GM23338 (cell line): ENCODE measurements at regions not wholly inside any gene's neighbourhood (a gene's known extent, or its start where the extent isn't known, plus 50 kb on each side); places are given as distances from the start of the nearest gene placed in this dataset.

Experiments used
- ATAC-seq: fragments of 200-7000 bp; cut with Tn5 transposase; 3 replicates; pipeline ENCODE4 v1.9.1; 2020
- DNase-seq: peaks from one replicate; pipeline ENCODE4 v3.0.0-alpha.2; 2015; ENCODE audit warnings: low spot score
- H2AFZ ChIP-seq: fragments of 200-600 bp; sonication (generic); 2 replicates; pipeline ENCODE4 v1.8.0; 2016; ENCODE audit warnings: antibody characterized with exemption, mild to moderate bottlenecking, moderate library complexity
- H3F3A ChIP-seq: fragments of 200-600 bp; sonication (generic); replicated peaks from 2 replicates; pipeline ENCODE4 v1.8.0; 2017; ENCODE audit warnings: antibody characterized with exemption, mixed run types, low read depth
- H3K27ac ChIP-seq: fragments of 200-600 bp; sonication (generic); 2 replicates; pipeline ENCODE4 v1.6.1; 2016; ENCODE audit warnings: low read depth
- H3K27me3 ChIP-seq: fragments of 200-600 bp; sonication (generic); 2 replicates; pipeline ENCODE4 v1.8.0; 2016; ENCODE audit warnings: mild to moderate bottlenecking, mixed run types, moderate library complexity; ENCODE audit not compliant: insufficient read depth
- H3K36me3 ChIP-seq: fragments of 200-600 bp; sonication (generic); 2 replicates; pipeline ENCODE4 v1.8.0; 2016; ENCODE audit warnings: mild to moderate bottlenecking; ENCODE audit not compliant: insufficient read depth
- H3K4me1 ChIP-seq: fragments of 200-600 bp; sonication (generic); 2 replicates; pipeline ENCODE4 v1.8.0; 2016; ENCODE audit warnings: mild to moderate bottlenecking, moderate library complexity; ENCODE audit not compliant: insufficient read depth
- H3K4me2 ChIP-seq: fragments of 200-600 bp; sonication (generic); 2 replicates; pipeline ENCODE4 v1.7.1; 2017; ENCODE audit warnings: mixed run types
- H3K4me3 ChIP-seq: fragments of 200-600 bp; sonication (generic); 2 replicates; pipeline ENCODE4 v1.6.1; 2016; ENCODE audit warnings: mixed run types
- H3K79me2 ChIP-seq: fragments of 200-600 bp; sonication (generic); replicated peaks from 2 replicates; pipeline ENCODE4 v1.8.0; 2017; ENCODE audit warnings: mild to moderate bottlenecking; ENCODE audit not compliant: insufficient read depth
- H3K9me2 ChIP-seq: fragments of 200-600 bp; sonication (generic); 2 replicates; pipeline ENCODE4 v1.8.0; 2017; ENCODE audit not compliant: insufficient read depth
- H4K20me1 ChIP-seq: fragments of 200-600 bp; sonication (generic); replicated peaks from 2 replicates; pipeline ENCODE4 v1.8.0; 2017; ENCODE audit warnings: mild to moderate bottlenecking; ENCODE audit not compliant: insufficient read depth
- H3K27ac Mint-ChIP-seq: 2 replicates; pipeline ENCODE4 v1.8.0; 2020; ENCODE audit warnings: inconsistent platforms, mild to moderate bottlenecking, moderate library complexity, mixed read lengths
- H3K27me3 Mint-ChIP-seq: 3 replicates; pipeline ENCODE4 v1.8.0; 2022; ENCODE audit warnings: low read depth, mild to moderate bottlenecking, moderate library complexity, mixed read lengths, inconsistent platforms; ENCODE audit not compliant: insufficient read depth, poor library complexity
- H3K36me3 Mint-ChIP-seq: 3 replicates; pipeline ENCODE4 v1.8.0; 2021; ENCODE audit warnings: low read depth, mild to moderate bottlenecking, inconsistent platforms, moderate library complexity, mixed read lengths
- H3K4me1 Mint-ChIP-seq: 3 replicates; pipeline ENCODE4 v1.8.0; 2020; ENCODE audit warnings: mild to moderate bottlenecking, inconsistent platforms, mixed read lengths
- H3K4me3 Mint-ChIP-seq: 3 replicates; pipeline ENCODE4 v1.8.0; 2021; ENCODE audit warnings: moderate library complexity, mild to moderate bottlenecking, inconsistent platforms, mixed read lengths
- H3K9me3 Mint-ChIP-seq: 3 replicates; pipeline ENCODE4 v1.8.0; 2020; ENCODE audit warnings: moderate library complexity, mild to moderate bottlenecking, inconsistent platforms, mixed read lengths
- CREB1 ChIP-seq: fragments of 250-450 bp; sonication (Bioruptor Pico); IDR thresholded peaks from 2 replicates; pipeline ENCODE4 v1.5.0; 2020; ENCODE audit warnings: low read depth, mild to moderate bottlenecking, moderate library complexity
- EZH2 ChIP-seq: fragments of 200-600 bp; sonication (generic); IDR thresholded peaks from one replicate; pipeline ENCODE4 v1.8.0; 2017; ENCODE audit warnings: antibody characterized with exemption, mild to moderate bottlenecking, low read depth; ENCODE audit not compliant: unreplicated experiment
- EZH2phosphoT487 ChIP-seq: fragments of 200-600 bp; sonication (generic); IDR thresholded peaks from one replicate; pipeline ENCODE4 v1.8.1; 2018; ENCODE audit warnings: antibody characterized with exemption; ENCODE audit not compliant: unreplicated experiment
- JUNB ChIP-seq: IDR thresholded peaks from one replicate; pipeline ENCODE4 v1.6.1; 2016; ENCODE audit warnings: antibody characterized with exemption; ENCODE audit not compliant: unreplicated experiment
- NANOG ChIP-seq: IDR thresholded peaks from 2 replicates; pipeline ENCODE4 v1.6.1; 2016; ENCODE audit warnings: antibody characterized with exemption, borderline replicate concordance
- POLR2AphosphoS5 ChIP-seq: IDR thresholded peaks from 2 replicates; pipeline ENCODE4 v1.6.1; 2016; ENCODE audit warnings: antibody characterized with exemption, low read depth
- STAT1 ChIP-seq: IDR thresholded peaks from one replicate; pipeline ENCODE4 v1.6.1; 2016; ENCODE audit warnings: antibody characterized with exemption; ENCODE audit not compliant: unreplicated experiment
- ZNF114 ChIP-seq: fragments of 250-450 bp; sonication (Bioruptor Pico); IDR thresholded peaks from 2 replicates; pipeline ENCODE4 v1.5.0; 2020; ENCODE audit warnings: mild to moderate bottlenecking, moderate library complexity
- ZNF331 ChIP-seq: fragments of 250-450 bp; sonication (Bioruptor Pico); IDR thresholded peaks from 2 replicates; pipeline ENCODE4 v1.5.0; 2020; ENCODE audit warnings: low read depth, mild to moderate bottlenecking, moderate library complexity
- ZNF462 ChIP-seq: fragments of 250-450 bp; sonication (Bioruptor Pico); IDR thresholded peaks from 2 replicates; pipeline ENCODE4 v1.5.0; 2020; ENCODE audit warnings: mild to moderate bottlenecking, moderate library complexity

DNA sequence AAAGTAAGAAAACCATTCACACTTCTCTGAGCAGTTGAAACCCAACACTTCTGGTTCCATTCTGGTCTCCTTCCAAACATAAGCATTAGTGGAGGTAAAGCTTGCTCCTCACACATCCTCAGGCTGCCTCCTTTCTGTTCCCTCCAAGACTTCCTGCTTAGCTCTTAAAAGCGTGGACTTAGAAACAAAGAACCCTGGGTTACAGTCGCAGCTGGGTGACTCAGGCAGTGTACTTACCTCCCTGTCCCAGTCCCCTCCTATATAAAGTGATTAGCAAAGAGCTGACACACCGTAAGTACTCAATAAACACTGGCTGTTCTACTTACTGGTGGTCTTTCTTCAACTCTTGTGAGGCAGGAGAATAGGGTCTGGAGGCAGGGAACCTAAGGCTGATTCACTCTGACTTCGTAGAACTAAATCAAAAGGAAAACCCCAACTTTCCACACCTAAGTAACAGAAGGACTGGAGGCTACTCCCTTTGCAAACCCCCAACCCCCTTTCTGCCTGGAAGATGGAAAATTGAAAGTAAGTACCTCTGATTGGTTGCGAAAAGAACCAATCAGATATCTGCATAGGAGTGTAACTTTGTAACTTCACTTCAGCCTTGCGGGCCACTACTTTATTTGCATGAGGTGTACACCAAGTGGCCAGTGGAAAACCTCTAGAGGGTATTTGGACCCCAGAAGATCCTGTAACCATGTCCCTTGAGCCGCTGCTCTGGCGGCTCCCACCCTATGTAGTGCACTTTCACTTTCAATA lies 165.4 kb downstream of the SUCLA2 start:
- no peaks in the 10 kb centered on the region for H3K9me2 ChIP-seq
- no peaks in the 10 kb centered on the region for H3K9me3 Mint-ChIP-seq
- DNase-seq (no peak), ATAC-seq (no peak)
- no peaks in the 10 kb centered on the region for H4K20me1 ChIP-seq
- peaks cover 20% of the 10 kb centered on the region for H3K4me1 Mint-ChIP-seq
- H3K27ac ChIP-seq: no peak overlapping the region
- H3K4me2 ChIP-seq: no peak overlapping the region
- no peaks in the 10 kb centered on the region for H3K36me3 Mint-ChIP-seq
- no peak overlapping the region for H3K4me3 Mint-ChIP-seq
- TF ChIP-seq CREB1 (CRISPR knock-in tag): no peak
- no peak for TF ChIP-seq STAT1
- TF ChIP-seq POLR2AphosphoS5: no peak
- no peak for TF ChIP-seq ZNF114
- TF ChIP-seq EZH2phosphoT487: no peak
- TF ChIP-seq EZH2: no peak
- no peak for TF ChIP-seq NANOG
- no peak for TF ChIP-seq ZNF331 (CRISPR knock-in tag)
- no peak for TF ChIP-seq JUNB
- TF ChIP-seq ZNF462 (CRISPR knock-in tag): no peak
- no peaks in the 10 kb centered on the region for H3F3A ChIP-seq
- no peaks in the 10 kb centered on the region for H3K27me3 ChIP-seq
- peak overlapping the region; percentile 88 for H2AFZ ChIP-seq
- H3K79me2 ChIP-seq: no peaks in the 10 kb centered on the region
- no peak overlapping the region for H3K27ac Mint-ChIP-seq
- H3K36me3 ChIP-seq: no peaks in the 10 kb centered on the region
- peaks cover 4% of the 10 kb centered on the region; the same call in 1 of the 2 replicates for H3K4me1 ChIP-seq
- H3K27me3 Mint-ChIP-seq: peaks cover 3% of the 10 kb centered on the region
- no peak overlapping the region for H3K4me3 ChIP-seq
